ENCODE measurements at regions not wholly inside any gene's neighbourhood (a gene's known extent, or its start where the extent isn't known, plus 50 kb on each side); places are given as distances from the start of the nearest gene placed in this dataset.

DNA sequence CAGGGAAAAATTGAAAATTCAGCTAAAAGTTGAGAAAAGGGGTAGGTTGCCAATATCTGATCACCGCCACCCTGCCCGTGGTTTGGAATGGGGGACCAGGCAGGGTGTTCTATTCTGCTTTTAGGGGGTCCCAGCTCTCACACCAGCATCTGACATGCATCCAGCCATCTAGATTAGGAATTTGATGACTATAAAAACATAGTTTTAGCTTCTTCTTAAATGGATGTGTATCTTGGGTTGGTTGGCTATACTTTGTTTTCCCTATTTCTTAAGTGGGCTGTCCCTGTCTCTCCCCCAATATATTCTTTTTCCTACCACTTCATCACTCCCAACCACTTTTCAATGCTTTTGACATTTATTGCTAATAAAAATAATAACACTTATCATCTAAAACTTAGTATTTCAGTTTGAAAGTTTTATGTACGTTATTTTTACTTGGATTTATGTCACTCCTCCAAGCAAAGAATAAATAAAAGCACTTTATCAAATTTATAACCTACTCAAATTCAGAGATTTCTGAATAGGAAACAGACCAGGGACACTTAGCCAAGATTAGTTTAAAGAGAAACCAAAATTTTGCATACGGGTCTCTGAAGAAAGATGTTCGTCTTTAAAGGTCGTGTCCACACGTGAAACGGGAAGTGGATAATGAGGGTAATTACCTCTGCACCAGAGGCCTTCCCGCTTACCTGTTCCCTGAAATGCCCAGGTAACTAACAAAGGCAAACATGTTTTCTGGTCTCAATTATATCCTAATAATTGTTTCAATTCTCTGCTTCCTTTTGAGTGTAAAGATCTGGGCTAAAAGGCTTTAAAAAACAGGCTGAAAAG is 233.2 kb upstream of the AUTS2 start:
- Histone ChIP-seq H3K9me3 (peaks cover 0 to 4% (median 0%) of the 10 kb centered on the region in 4 donors), H3K4me3 (no peak overlapping the region), H3K4me1 (peaks cover 0 to 5% (median 0%) of the 10 kb centered on the region in 4 donors), H3K36me3 (no peaks in the 10 kb centered on the region), H3K27ac (no peak overlapping the region), H3K27me3 (no peaks in the 10 kb centered on the region)
- TF ChIP-seq POLR2A (IDR thresholded peaks at IDR 0.05) (no peak), EP300 (IDR thresholded peaks at IDR 0.05) (no peak), POLR2AphosphoS5 (IDR thresholded peaks at IDR 0.05) (no peak)
- 70 to 77% (median 72%) methylated on average over 9 of the region's 9 CpGs for WGBS, 5 donors
- no peak for DNase-seq
- intact Hi-C loops (cut with DNase I; ENCODE audit: low total_unique reads): no loop called here

DNA sequence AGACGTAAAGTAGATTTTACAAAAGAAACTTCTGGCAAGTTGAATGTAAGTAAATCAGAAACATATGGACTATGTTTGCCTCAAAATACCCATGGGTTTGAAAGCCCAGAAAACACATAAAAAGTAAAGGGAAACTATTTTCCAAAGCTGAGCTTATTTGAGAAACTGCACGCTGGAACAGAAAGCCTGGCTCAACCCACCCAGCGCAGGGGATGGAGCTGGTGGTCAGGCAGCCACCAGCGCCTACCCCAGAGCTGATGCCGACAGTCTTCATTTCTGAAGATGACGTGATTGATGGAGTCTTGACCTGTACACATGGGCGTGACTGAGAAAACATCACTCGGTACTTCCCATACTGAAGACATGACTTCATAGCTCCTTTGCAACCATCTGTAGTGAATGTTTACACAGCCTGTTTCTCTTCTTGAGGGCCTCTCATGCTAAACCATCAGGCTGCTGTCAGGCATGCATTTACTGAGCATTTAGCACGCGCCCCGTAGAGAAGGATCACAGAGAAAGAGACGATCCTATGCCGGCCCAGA is 232.6 kb upstream of the AUTS2 start:
- no peaks in the 10 kb centered on the region for H3K36me3 ChIP-seq
- H3K27ac ChIP-seq: no peak overlapping the region
- DNase-seq: peak in 1 of 2 donors; percentile 68
- no peaks in the 10 kb centered on the region for H3K27me3 ChIP-seq
- intact Hi-C loops (cut with DNase I; ENCODE audit: low total_unique reads): no loop called here
- no peak overlapping the region for H3K4me3 ChIP-seq
- WGBS, 5 donors: 28 to 49% (median 39%) methylated on average over 13 of the region's 13 CpGs
- peaks cover 0 to 4% (median 0%) of the 10 kb centered on the region in 4 donors for H3K9me3 ChIP-seq
- TF ChIP-seq EP300 (IDR thresholded peaks at IDR 0.05) (no peak), POLR2AphosphoS5 (IDR thresholded peaks at IDR 0.05) (no peak), POLR2A (IDR thresholded peaks at IDR 0.05) (no peak)
- TF ChIP-seq, protein P1, sequence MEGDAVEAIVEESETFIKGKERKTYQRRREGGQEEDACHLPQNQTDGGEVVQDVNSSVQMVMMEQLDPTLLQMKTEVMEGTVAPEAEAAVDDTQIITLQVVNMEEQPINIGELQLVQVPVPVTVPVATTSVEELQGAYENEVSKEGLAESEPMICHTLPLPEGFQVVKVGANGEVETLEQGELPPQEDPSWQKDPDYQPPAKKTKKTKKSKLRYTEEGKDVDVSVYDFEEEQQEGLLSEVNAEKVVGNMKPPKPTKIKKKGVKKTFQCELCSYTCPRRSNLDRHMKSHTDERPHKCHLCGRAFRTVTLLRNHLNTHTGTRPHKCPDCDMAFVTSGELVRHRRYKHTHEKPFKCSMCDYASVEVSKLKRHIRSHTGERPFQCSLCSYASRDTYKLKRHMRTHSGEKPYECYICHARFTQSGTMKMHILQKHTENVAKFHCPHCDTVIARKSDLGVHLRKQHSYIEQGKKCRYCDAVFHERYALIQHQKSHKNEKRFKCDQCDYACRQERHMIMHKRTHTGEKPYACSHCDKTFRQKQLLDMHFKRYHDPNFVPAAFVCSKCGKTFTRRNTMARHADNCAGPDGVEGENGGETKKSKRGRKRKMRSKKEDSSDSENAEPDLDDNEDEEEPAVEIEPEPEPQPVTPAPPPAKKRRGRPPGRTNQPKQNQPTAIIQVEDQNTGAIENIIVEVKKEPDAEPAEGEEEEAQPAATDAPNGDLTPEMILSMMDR (IDR thresholded peaks at IDR 0.05): no peak
- peaks cover 0 to 5% (median 0%) of the 10 kb centered on the region in 4 donors for H3K4me1 ChIP-seq

DNA sequence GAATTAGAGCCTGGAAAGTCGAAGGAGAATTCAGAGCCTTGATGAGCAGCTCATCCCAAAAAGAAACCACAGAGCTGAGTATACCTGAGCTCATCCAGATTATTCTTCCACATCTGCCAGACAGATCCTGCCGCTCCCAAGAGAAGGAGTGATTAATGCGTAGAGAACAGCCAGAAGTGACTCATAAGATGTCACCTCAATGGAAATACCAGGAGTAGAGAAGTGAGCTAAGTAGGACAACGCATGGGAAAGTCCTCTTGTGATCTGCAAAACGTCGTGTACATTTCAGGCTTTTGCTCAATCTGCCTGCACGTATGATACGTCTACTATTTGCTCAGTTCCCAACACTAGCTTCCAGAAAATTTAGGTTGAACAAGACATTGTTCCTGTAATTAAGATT is 230.5 kb upstream of the AUTS2 start:
- no peaks in the 10 kb centered on the region for H3K27me3 ChIP-seq
- 66 to 87% (median 75%) methylated on average over 7 to 8 of the region's 8 CpGs for WGBS, 5 donors
- no peak overlapping the region for H3K27ac ChIP-seq
- H3K36me3 ChIP-seq: no peaks in the 10 kb centered on the region
- peaks cover 0 to 4% (median 0%) of the 10 kb centered on the region in 4 donors for H3K9me3 ChIP-seq
- peaks cover 0 to 5% (median 0%) of the 10 kb centered on the region in 4 donors for H3K4me1 ChIP-seq
- no peak overlapping the region for H3K4me3 ChIP-seq
- TF ChIP-seq, protein P1 (IDR thresholded peaks at IDR 0.05): no peak
- TF ChIP-seq POLR2A (IDR thresholded peaks at IDR 0.05) (no peak), EP300 (IDR thresholded peaks at IDR 0.05) (no peak), POLR2AphosphoS5 (IDR thresholded peaks at IDR 0.05) (no peak)
- DNase-seq: no peak
- intact Hi-C loops (cut with DNase I; ENCODE audit: low total_unique reads): no loop called here

DNA sequence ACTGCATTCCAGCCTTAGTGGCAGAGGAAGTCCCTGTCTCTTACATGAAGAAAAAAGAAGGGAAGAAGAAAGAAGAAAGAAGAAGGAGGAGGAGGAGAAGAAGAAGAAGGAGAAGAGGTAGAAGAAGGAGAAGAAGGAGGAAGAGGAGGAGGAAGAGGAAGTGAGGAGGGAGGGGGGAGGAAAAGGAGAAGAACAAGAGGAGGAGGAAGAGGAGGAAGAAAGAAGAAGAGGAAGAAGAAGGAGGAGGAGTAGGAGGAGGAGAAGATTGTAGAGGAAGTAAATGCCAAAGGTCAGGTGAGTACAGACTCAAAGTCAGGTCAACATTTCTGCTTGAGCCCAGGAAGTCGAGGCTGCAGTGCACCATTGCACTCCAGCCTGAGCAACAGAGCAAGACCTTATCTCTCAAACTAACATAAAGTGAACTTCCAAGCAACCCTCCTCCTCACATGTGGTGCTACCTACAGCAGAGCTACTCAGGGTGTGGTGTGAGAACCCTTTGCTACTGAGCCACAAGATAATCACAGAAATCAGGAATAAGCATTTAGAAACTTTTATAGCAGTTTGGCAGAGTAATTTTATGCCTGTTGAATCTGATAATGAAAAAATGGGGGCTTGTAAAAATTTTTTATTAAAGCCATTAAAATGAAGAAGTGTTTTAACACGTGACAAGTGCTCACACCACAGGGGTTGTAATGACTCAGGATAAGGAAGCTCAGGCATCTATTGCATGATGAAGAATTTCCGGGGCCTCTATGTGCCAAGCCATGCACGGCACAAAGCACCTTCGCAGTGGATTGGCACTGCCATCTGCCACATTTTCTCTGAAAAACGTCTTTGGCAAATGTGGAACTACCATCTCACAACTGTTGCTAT is 224.9 kb upstream of the AUTS2 start:
- H3K4me1 ChIP-seq: peaks cover 0 to 13% (median 4%) of the 10 kb centered on the region in 4 donors
- no peak overlapping the region for H3K4me3 ChIP-seq
- no peaks in the 10 kb centered on the region for H3K36me3 ChIP-seq
- peak in 1 of 2 donors; percentile 31 for DNase-seq
- no peak for TF ChIP-seq POLR2AphosphoS5 (IDR thresholded peaks at IDR 0.05)
- TF ChIP-seq, protein P1 (IDR thresholded peaks at IDR 0.05): no peak
- no peak for TF ChIP-seq POLR2A (IDR thresholded peaks at IDR 0.05)
- no peak for TF ChIP-seq EP300 (IDR thresholded peaks at IDR 0.05)
- intact Hi-C loops (cut with DNase I; ENCODE audit: low total_unique reads): no loop called here
- H3K27ac ChIP-seq: no peak overlapping the region
- no peaks in the 10 kb centered on the region for H3K27me3 ChIP-seq
- H3K9me3 ChIP-seq: no peaks in the 10 kb centered on the region
- WGBS, 5 donors: 34 to 58% (median 55%) methylated on average over 6 of the region's 6 CpGs
